ENCODE measurements at regions not wholly inside any gene's neighbourhood (a gene's known extent, or its start where the extent isn't known, plus 50 kb on each side); places are given as distances from the start of the nearest gene placed in this dataset.
"Not testable (repeated sequence)": the region's sequence is repeated elsewhere in the genome, so short reads cannot be mapped to it uniquely, and the experiment has no call there.

GRCh38 chr3:174547801-174548435 lies 311.2 kb upstream of the NAALADL2 start:
- no peak for DNase-seq

DNA sequence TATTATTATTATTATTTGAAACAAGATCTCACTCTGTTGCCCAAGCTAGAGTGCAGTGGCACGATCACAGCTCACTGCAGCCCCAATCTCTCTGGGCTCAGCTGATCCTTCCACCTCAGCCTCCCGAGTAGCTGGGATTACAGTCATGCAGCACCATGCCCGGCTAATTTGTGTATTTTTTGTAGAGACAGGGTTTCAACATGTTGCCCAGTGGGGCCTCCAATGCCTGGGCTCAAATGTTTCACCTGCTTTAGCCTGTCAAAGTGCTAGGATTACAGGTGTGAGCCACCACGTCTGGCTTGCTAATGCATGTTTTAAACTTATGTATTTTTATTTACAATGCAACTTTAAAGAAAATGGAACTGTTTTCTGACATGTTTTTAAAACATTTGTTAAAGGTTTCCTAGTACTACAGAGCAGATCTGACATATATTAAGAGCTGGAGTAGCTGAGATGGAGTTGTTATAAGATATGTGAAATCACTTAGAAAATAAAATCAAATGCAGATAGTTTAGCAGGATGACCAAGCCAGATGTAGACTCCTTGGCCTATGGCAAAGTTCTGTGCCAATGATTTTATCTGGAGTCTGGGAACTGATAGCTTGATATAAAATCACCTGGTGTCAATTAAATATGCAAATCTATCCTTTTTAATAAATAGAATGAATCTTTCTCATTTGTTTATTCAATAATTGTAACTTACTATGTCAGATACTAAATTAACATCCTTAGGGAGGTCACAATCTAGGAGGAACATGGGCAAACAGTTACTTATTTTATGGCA lies 310.1 kb upstream of the NAALADL2 start:
- no peak for DNase-seq

GRCh38 chr3:174581558-174581957 lies 277.6 kb upstream of the NAALADL2 start:
- DNase-seq = no peak

- no peak for DNase-seq
These were observed 275.7 kb upstream of the NAALADL2 start for GRCh38 chr3:174583396-174583795.

- not testable (repeated sequence) for DNase-seq
These were observed 272.0 kb upstream of the NAALADL2 start for GRCh38 chr3:174587137-174587536.

DNA sequence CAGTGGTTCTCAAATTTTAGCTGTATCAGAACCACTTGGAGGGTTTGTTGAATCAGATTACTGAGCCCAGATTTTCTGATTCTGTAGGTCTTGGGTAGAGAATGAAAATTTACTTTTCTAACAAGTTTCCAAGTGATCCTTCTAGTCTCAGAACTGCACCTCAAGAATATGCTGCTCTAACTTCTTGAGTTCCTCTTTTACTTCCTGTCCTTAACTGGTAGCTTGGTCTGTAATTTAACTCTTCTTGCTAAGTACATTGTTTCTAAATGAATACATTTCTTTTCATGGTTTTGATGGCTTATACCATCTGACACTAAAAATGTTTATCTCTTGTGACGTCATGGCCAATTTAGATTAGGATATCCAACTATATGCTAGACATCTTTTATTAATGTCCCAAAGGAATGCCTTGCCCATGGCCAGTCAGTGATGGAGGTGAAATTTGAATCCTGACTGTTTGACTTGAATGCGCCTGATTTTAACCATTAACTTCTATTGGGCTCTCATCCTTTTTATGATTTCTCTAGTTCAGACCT lies 262.6 kb upstream of the NAALADL2 start:
- peak; percentile 12 for DNase-seq

DNA sequence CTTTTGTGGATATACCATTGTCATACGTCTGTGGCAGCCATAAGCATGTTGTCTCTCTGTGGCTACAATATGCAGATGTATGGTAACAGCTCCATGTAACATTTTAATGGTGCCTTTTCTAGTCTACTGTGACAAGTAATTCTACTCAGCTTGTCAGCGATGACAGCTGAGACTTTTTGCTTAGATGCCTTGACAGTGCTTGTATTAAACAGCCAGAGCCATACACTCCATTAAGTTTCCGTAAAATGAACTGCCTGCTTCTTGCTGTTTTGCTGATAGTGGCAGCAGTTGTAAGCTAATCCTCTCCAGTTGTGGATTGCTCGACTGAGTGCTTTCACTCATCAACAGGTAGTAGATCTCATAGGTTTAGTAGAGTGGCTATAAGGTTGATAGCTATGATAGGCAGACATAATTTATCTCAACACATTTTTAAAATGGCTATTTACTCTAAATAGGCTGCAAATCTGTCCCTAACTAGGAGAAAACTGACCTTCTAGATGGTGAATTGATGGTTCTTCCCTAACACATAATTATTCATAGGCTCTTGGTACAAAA lies 260.2 kb upstream of the NAALADL2 start:
- DNase-seq = no peak

GRCh38 chr3:174613173-174613572 lies 246.0 kb upstream of the NAALADL2 start:
- DNase-seq = no peak

- no peak for DNase-seq
These were observed 245.1 kb upstream of the NAALADL2 start for GRCh38 chr3:174614036-174614435.

- peak; percentile 23 for DNase-seq
These were observed 240.6 kb upstream of the NAALADL2 start for GRCh38 chr3:174618368-174619080.

- no peak for DNase-seq
These were observed 239.9 kb upstream of the NAALADL2 start for GRCh38 chr3:174619239-174619638.

- peak; percentile 45 for DNase-seq
These were observed 239.0 kb upstream of the NAALADL2 start for GRCh38 chr3:174620138-174620537.

GRCh38 chr3:174620855-174621472 lies 238.2 kb upstream of the NAALADL2 start:
- DNase-seq = no peak

DNA sequence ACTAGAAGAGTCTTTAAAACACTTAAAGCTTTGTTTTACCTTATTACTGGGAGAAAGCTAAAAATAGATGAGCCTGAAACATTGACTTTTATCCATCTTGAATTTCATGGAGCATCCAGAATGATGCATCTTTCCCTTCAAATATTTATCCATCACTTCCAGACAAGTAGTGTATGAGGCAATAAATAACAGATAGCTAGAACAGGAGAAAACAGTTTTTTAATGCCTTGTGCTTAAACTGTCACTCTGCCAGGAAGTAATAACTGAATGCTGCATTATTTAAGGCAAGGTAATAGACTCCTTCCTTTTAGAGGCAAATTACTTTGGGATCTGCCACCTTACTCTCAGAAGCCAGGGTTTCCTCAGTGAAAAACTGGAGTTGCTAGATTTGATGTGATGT lies 225.8 kb upstream of the NAALADL2 start:
- DNase-seq = no peak

- peak; percentile 15 for DNase-seq
These were observed 222.7 kb upstream of the NAALADL2 start for GRCh38 chr3:174636451-174636850.

DNA sequence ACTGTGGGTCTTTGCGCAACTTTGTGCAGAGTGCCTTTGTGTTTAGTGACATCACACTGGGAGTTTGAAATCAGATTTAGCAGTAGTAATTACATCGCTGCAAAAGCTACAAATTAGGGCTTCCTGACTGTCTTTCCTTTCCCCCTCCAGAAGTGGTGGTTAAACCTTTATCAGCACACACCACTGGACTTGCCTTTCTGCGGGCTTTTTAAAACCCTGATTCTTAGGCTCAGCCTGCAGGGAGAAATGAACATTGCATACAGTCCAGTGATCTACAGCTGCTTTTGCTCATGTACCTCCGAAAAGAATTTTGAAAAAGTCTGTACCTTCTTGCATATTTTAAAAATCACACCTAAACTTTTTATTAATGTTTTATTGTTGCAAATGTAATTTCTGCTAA lies 219.7 kb upstream of the NAALADL2 start:
- peak; percentile 30 for DNase-seq

GRCh38 chr3:174639970-174640369 lies 219.2 kb upstream of the NAALADL2 start:
- DNase-seq = no peak

GRCh38 chr3:174640932-174641331 lies 218.2 kb upstream of the NAALADL2 start:
- no peak for DNase-seq

GRCh38 chr3:174644287-174644686 lies 214.8 kb upstream of the NAALADL2 start:
- no peak for DNase-seq

DNA sequence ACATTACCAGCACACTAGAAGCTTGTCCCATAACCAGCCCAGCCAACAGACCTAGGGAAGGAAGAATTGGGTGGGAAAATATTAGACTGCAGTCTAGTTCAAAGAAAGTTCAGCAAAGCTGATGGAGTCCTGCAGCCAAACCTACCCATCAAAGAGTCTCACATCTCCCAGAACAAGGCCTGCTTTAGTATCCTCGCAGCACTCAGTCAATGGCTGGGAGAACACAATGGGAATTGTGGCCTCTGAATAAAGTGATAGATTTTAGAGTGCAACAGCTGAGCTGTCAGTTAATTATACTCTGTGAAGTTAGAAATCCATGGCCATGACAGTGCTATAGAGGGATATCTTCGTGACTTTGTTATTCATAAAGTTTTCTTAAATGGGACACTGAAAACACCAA lies 207.2 kb upstream of the NAALADL2 start:
- no peak for DNase-seq

- DNase-seq = no peak
These were observed 199.6 kb upstream of the NAALADL2 start for GRCh38 chr3:174659511-174659910.

GRCh38 chr3:174662653-174663052 lies 196.5 kb upstream of the NAALADL2 start:
- no peak for DNase-seq

- DNase-seq = no peak
These were observed 191.7 kb upstream of the NAALADL2 start for GRCh38 chr3:174667386-174667785.
